NCI-H524 treated with DMSO at 0.1 percent for 48 hours (cell line): ENCODE measurements at regions not wholly inside any gene's neighbourhood (a gene's known extent, or its start where the extent isn't known, plus 50 kb on each side); places are given as distances from the start of the nearest gene placed in this dataset.
"Not testable (repeated sequence)": the region's sequence is repeated elsewhere in the genome, so short reads cannot be mapped to it uniquely, and the experiment has no call there.

ENCODE experiments used
- DNase-seq: peaks from one replicate; lab custom pipeline; 2025; lab: John Stamatoyannopoulos, UW

- DNase-seq: not testable (repeated sequence)
Measured at GRCh38 chr1:121051161-121051790, 132.9 kb downstream of the FAM72B start.

- DNase-seq: not testable (repeated sequence)
Measured at GRCh38 chr1:121052081-121052660, 132.0 kb downstream of the FAM72B start.

- not testable (repeated sequence) for DNase-seq
Measured at GRCh38 chr1:121054928-121055327, 129.2 kb downstream of the FAM72B start.

GRCh38 chr1:121066925-121067324, 117.2 kb downstream of the FAM72B start:
- DNase-seq: not testable (repeated sequence)

GRCh38 chr1:121068738-121069499, 115.2 kb downstream of the FAM72B start:
- not testable (repeated sequence) for DNase-seq

GRCh38 chr1:121073852-121074251, 110.3 kb downstream of the FAM72B start:
- DNase-seq: not testable (repeated sequence)

- not testable (repeated sequence) for DNase-seq
Measured at GRCh38 chr1:121075254-121075805, 108.8 kb downstream of the FAM72B start.

GRCh38 chr1:121076674-121077073, 107.5 kb downstream of the FAM72B start:
- DNase-seq: not testable (repeated sequence)

- not testable (repeated sequence) for DNase-seq
Measured at GRCh38 chr1:121079655-121080054, 104.5 kb downstream of the FAM72B start.

GRCh38 chr1:121080197-121080903, 103.8 kb downstream of the FAM72B start:
- not testable (repeated sequence) for DNase-seq

GRCh38 chr1:121080904-121081264, 103.3 kb downstream of the FAM72B start:
- DNase-seq: not testable (repeated sequence)

- DNase-seq: not testable (repeated sequence)
Measured at GRCh38 chr1:121081625-121082199, 102.4 kb downstream of the FAM72B start.

- DNase-seq: not testable (repeated sequence)
Measured at GRCh38 chr1:121082995-121083394, 101.1 kb downstream of the FAM72B start.

GRCh38 chr1:121086249-121086648, 97.9 kb downstream of the FAM72B start:
- DNase-seq: not testable (repeated sequence)

- DNase-seq: not testable (repeated sequence)
Measured at GRCh38 chr1:121087221-121087620, 96.9 kb downstream of the FAM72B start.

GRCh38 chr1:121088568-121088967, 95.6 kb downstream of the FAM72B start:
- DNase-seq: not testable (repeated sequence)

- DNase-seq: not testable (repeated sequence)
Measured at GRCh38 chr1:121092329-121092968, 91.7 kb downstream of the FAM72B start.

- DNase-seq: not testable (repeated sequence)
Measured at GRCh38 chr1:121095014-121095413, 89.1 kb downstream of the FAM72B start.

GRCh38 chr1:121097127-121097866, 86.8 kb downstream of the FAM72B start:
- not testable (repeated sequence) for DNase-seq

- not testable (repeated sequence) for DNase-seq
Measured at GRCh38 chr1:121097867-121098215, 86.3 kb downstream of the FAM72B start.
